Gastroesophageal sphincter (tissue), 4 donors: ENCODE measurements at regions not wholly inside any gene's neighbourhood (a gene's known extent, or its start where the extent isn't known, plus 50 kb on each side); places are given as distances from the start of the nearest gene placed in this dataset.

Experiments
- ATAC-seq: fragments of 150-250 bp; one replicate; pipeline ENCODE4 v1.9.1; 2016; ENCODE audit warnings: mild to moderate bottlenecking, moderate library complexity
- H3K27ac ChIP-seq, 4 donors: fragments of 200-600 bp; sonication (generic) in 3 of 4; 1 replicate in 3 of 4; 2 replicates in 1 of 4; pipeline ENCODE4 v1.5.1; 2016 to 2019
- H3K27me3 ChIP-seq: fragments of 200-600 bp; sonication (generic); one replicate; pipeline ENCODE4 v1.5.1; 2019
- H3K36me3 ChIP-seq, 2 donors: fragments of 200-600 bp; sonication (generic); one replicate each; pipeline ENCODE4 v1.5.1; 2019; ENCODE audit warnings: control low read depth in 1 of 2
- H3K4me1 ChIP-seq, 3 donors: fragments of 200-600 bp; sonication (generic); 1 replicate in 2 of 3; 2 replicates in 1 of 3; pipeline ENCODE4 v1.5.1; 2016 to 2019; ENCODE audit warnings: control low read depth in 2 of 3
- H3K4me3 ChIP-seq, 2 donors: fragments of 200-600 bp; sonication (generic); one replicate each; pipeline ENCODE4 v1.5.1; 2019; ENCODE audit warnings: mild to moderate bottlenecking in 1 of 2, moderate library complexity in 1 of 2
- H3K9me3 ChIP-seq, 3 donors: fragments of 200-600 bp; sonication (generic); one replicate each; pipeline ENCODE4 v1.5.1; 2017 to 2019; ENCODE audit warnings: control low read depth in 2 of 3
- CTCF ChIP-seq, 4 experiments: fragments of 200-600 bp in 2 of 4; fragments of 450-650 bp in 2 of 4; sonication (generic) in 1 of 4; IDR thresholded peaks; one replicate each; pipeline ENCODE4 v1.5.1; 2017 to 2019; ENCODE audit warnings: antibody characterized with exemption in 4 of 4, mild to moderate bottlenecking in 2 of 4, moderate library complexity in 2 of 4
- EP300 ChIP-seq: sonication (generic); formaldehyde crosslinking; IDR thresholded peaks from one replicate; pipeline ENCODE4 v1.6.1; 2017; ENCODE audit warnings: antibody characterized with exemption, mild to moderate bottlenecking
- POLR2A ChIP-seq, 2 donors: fragments of 450-650 bp; IDR thresholded peaks; one replicate each; pipeline ENCODE4 v1.6.1; 2017; ENCODE audit warnings: antibody characterized with exemption in 2 of 2, mild to moderate bottlenecking in 2 of 2, moderate library complexity in 1 of 2
- POLR2AphosphoS5 ChIP-seq: sonication (generic); formaldehyde crosslinking; IDR thresholded peaks from one replicate; pipeline ENCODE4 v1.6.1; 2017; ENCODE audit warnings: antibody characterized with exemption
- WGBS, 2 donors: methylation state at CpG; one replicate each; pipeline ENCODE4 v1.1.5; 2018; ENCODE audit warnings: low coverage in 1 of 2; 5-methylcytosine and 5-hydroxymethylcytosine counted together

GRCh38 chr4:14580061-14580460 lies 422.2 kb upstream of the CPEB2 start:
- Histone ChIP-seq H3K27ac (no peak overlapping the region), H3K4me3 (no peak overlapping the region), H3K27me3 (no peaks in the 10 kb centered on the region), H3K4me1 (no peaks in the 10 kb centered on the region), H3K36me3 (no peaks in the 10 kb centered on the region), H3K9me3 (no peaks in the 10 kb centered on the region)
- ATAC-seq: no peak
- no peak for TF ChIP-seq CTCF (IDR thresholded peaks at IDR 0.05)
- no peak for TF ChIP-seq POLR2A (IDR thresholded peaks at IDR 0.05)
- no peak for TF ChIP-seq POLR2AphosphoS5
- TF ChIP-seq EP300: no peak

DNA sequence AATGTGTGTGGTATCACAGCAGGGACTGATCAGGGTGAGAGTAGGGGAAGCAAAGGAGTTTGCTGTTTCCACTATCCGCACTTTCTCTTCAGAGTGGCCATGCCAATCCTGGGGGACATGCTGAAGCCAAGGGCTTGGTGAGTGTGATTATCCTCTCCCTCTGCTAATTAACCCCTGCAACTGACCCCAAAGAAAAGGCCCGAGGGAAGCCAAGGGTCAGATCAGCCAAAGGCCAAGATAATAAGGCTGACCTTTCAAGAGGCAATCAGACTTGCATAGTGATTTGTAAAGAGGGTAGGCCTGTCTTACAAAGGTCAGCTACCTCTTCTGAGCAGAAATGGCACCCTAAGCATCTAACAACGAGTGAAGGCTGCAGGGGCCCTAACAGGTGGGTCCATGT lies 420.5 kb upstream of the CPEB2 start:
- no peak for ATAC-seq
- TF ChIP-seq CTCF (IDR thresholded peaks at IDR 0.05) (no peak), POLR2A (IDR thresholded peaks at IDR 0.05) (no peak), EP300 (no peak)
- WGBS, 2 donors: 10 to 16% methylated on average over 3 of the region's 3 CpGs
- no peaks in the 10 kb centered on the region for H3K4me1 ChIP-seq
- no peaks in the 10 kb centered on the region for H3K36me3 ChIP-seq
- no peaks in the 10 kb centered on the region for H3K9me3 ChIP-seq
- H3K27me3 ChIP-seq: no peaks in the 10 kb centered on the region
- no peak overlapping the region for H3K27ac ChIP-seq
- no peak overlapping the region for H3K4me3 ChIP-seq

- TF ChIP-seq CTCF (IDR thresholded peaks at IDR 0.05): no peak
- TF ChIP-seq POLR2AphosphoS5: no peak
- TF ChIP-seq POLR2A (IDR thresholded peaks at IDR 0.05): no peak
- no peak for TF ChIP-seq EP300
- ATAC-seq: no peak
- Histone ChIP-seq H3K4me1 (no peaks in the 10 kb centered on the region), H3K9me3 (no peaks in the 10 kb centered on the region), H3K4me3 (no peak overlapping the region), H3K27me3 (no peaks in the 10 kb centered on the region), H3K36me3 (no peaks in the 10 kb centered on the region), H3K27ac (no peak overlapping the region)
- WGBS, 2 donors: 89 to 100% methylated on average over 3 of the region's 3 CpGs
Observed at GRCh38 chr4:14582677-14583076, 419.6 kb upstream of the CPEB2 start.

GRCh38 chr4:14583331-14583730 lies 418.9 kb upstream of the CPEB2 start:
- Histone ChIP-seq H3K4me1 (no peaks in the 10 kb centered on the region), H3K9me3 (no peaks in the 10 kb centered on the region), H3K36me3 (no peaks in the 10 kb centered on the region), H3K27ac (no peak overlapping the region), H3K4me3 (no peak overlapping the region), H3K27me3 (no peaks in the 10 kb centered on the region)
- ATAC-seq: no peak
- WGBS, 2 donors: no CpG with 5 or more reads among the region's 2 CpGs
- TF ChIP-seq POLR2A (IDR thresholded peaks at IDR 0.05) (no peak), EP300 (no peak), POLR2AphosphoS5 (no peak), CTCF (IDR thresholded peaks at IDR 0.05) (no peak)

DNA sequence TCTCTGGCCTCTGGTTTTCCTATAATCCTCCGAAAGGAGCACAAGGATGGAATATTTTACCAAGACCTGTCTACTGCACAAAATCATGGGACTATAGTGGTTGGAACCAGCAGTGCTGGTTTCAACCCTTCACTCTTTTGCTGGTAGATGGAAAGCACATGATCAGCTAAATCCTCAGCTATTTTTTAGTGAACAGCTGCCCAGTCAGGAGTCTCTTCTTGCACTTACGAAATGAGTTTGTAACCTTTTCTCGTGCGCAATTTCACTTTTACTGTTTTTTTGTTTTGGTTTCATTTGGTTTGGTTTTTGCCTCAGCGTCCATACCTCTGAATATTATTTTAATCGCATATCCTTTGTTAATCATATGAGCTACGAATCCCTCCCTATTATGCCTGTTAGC lies 418.5 kb upstream of the CPEB2 start:
- no peaks in the 10 kb centered on the region for H3K36me3 ChIP-seq
- H3K27me3 ChIP-seq: no peaks in the 10 kb centered on the region
- H3K27ac ChIP-seq: no peak overlapping the region
- WGBS, 2 donors: 94 to 95% methylated on average over 6 to 7 of the region's 7 CpGs
- no peak for ATAC-seq
- no peaks in the 10 kb centered on the region for H3K9me3 ChIP-seq
- H3K4me3 ChIP-seq: no peak overlapping the region
- H3K4me1 ChIP-seq: no peaks in the 10 kb centered on the region
- no peak for TF ChIP-seq EP300
- TF ChIP-seq POLR2AphosphoS5: no peak
- TF ChIP-seq POLR2A (IDR thresholded peaks at IDR 0.05): no peak
- no peak for TF ChIP-seq CTCF (IDR thresholded peaks at IDR 0.05)
